GM19395 (cell line): ENCODE measurements at regions not wholly inside any gene's neighbourhood (a gene's known extent, or its start where the extent isn't known, plus 50 kb on each side); places are given as distances from the start of the nearest gene placed in this dataset.
"Not testable (repeated sequence)": the region's sequence is repeated elsewhere in the genome, so short reads cannot be mapped to it uniquely, and the experiment has no call there.

Experiments used
- ATAC-seq: cut with Tn5 transposase; IDR thresholded peaks from one replicate; pipeline ENCODE4 v1.9.1; 2021; ENCODE audit warnings: mild to moderate bottlenecking, moderate library complexity; ENCODE audit not compliant: unreplicated experiment

DNA sequence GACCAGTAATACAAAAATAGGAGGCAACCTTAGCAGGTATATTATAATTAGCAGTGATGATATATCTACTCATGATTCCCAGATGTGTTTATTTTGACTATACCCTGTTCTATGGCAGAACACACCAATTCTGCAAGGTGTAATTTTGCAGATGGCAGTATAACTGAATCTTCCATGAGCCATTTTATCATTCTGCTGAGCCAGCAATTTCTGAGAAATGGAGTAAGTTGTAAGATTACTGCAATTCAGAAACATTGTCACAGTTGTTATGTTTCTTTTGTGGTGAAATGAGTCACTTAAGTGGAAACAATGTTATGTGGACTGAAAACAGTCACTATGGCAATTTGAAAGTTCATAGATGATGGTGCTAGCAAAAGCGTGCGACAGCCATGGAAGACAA, 63.7 kb upstream of the RIMS1 start:
- ATAC-seq = no peak

DNA sequence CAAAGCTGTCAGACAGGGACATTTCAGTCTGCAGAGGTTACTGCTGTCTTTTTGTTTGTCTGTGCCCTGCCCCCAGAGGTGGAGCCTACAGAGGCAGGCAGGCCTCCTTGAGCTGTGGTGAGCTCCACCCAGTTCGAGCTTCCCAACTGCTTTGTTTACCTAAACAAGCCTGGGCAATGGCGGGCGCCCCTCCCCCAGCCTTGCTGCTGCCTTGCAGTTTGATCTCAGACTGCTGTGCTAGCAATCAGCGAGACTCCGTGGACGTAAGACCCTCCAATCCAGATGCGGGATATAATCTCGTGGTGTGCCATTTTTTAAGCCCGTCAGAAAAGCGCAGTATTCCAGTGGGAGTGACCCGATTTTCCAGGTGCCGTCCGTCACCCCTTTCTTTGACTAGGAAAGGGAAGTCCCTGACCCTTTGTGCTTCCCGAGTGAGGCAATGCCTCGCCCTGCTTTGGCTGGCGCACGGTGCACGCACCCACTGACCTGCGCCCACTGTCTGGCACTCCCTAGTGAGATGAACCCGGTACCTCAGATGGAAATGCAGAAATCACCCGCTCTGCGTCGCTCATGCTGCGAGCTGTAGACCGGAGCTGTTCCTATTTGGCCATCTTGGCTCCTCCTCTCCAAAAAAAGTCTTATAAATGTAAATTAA, 54.1 kb upstream of the RIMS1 start:
- not testable (repeated sequence) for ATAC-seq
